ENCODE measurements at regions not wholly inside any gene's neighbourhood (a gene's known extent, or its start where the extent isn't known, plus 50 kb on each side); places are given as distances from the start of the nearest gene placed in this dataset.

DNA sequence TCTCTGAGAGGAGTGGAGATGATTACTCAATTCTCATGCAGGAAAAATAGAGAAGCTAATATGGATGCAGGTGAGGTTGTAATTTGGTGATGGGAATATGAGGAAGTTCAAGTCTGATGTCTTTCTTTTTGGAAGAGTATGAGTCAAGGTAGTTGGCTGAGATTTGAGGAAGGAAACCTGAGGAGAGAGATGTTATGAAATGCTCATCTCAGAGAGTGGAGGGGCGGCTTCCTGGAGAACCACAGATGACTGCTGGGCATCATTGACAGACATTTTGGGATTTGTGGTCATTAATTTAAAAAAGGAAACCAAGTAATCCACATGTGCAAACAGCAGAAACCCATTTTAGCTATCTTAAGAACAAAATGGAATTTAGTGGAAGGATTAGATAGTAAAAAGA lies 72.5 kb upstream of the UST start:
- TF ChIP-seq, protein P1, sequence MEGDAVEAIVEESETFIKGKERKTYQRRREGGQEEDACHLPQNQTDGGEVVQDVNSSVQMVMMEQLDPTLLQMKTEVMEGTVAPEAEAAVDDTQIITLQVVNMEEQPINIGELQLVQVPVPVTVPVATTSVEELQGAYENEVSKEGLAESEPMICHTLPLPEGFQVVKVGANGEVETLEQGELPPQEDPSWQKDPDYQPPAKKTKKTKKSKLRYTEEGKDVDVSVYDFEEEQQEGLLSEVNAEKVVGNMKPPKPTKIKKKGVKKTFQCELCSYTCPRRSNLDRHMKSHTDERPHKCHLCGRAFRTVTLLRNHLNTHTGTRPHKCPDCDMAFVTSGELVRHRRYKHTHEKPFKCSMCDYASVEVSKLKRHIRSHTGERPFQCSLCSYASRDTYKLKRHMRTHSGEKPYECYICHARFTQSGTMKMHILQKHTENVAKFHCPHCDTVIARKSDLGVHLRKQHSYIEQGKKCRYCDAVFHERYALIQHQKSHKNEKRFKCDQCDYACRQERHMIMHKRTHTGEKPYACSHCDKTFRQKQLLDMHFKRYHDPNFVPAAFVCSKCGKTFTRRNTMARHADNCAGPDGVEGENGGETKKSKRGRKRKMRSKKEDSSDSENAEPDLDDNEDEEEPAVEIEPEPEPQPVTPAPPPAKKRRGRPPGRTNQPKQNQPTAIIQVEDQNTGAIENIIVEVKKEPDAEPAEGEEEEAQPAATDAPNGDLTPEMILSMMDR (IDR thresholded peaks at IDR 0.05) = no peak
- no peak for TF ChIP-seq POLR2A (IDR thresholded peaks at IDR 0.05)

Data from uterus (tissue), 2 donors.